GM19023 (cell line): ENCODE measurements at regions not wholly inside any gene's neighbourhood (a gene's known extent, or its start where the extent isn't known, plus 50 kb on each side); places are given as distances from the start of the nearest gene placed in this dataset.
"Not testable (repeated sequence)": the region's sequence is repeated elsewhere in the genome, so short reads cannot be mapped to it uniquely, and the experiment has no call there.

Experiments
- ATAC-seq: cut with Tn5 transposase; IDR thresholded peaks from one replicate; pipeline ENCODE4 v1.9.1; 2021; ENCODE audit warnings: mild to moderate bottlenecking, moderate library complexity; ENCODE audit not compliant: unreplicated experiment

DNA sequence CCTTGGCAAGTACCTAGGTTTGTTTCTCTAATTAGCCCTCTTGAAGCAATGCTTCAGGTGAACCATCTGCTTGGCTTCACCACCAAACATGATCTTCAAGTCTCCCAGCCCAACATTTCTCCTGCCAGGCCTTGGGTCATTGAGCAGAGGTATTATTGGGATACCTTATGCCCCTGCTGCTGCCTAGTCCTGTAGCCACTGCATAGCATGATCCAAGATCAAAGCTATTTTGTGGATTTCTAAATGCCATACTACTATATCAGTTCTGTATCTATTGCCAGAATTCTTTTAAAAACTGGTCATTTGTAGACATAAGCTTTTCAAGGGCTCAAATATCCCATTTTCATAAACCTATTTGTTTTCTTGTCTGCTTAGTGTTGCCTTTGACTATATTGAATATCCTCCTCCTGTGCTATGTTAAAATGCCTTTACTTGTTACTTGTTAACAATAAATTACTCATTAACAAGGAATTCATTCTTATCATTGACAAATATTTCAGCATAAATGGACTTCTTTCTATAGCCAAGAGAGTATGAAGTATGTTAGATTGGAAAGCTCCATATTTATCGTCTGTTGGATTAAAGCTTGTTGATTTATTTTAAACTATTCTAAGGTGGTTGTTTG, 204.5 kb upstream of the RBBP8 start:
- ATAC-seq: no peak

DNA sequence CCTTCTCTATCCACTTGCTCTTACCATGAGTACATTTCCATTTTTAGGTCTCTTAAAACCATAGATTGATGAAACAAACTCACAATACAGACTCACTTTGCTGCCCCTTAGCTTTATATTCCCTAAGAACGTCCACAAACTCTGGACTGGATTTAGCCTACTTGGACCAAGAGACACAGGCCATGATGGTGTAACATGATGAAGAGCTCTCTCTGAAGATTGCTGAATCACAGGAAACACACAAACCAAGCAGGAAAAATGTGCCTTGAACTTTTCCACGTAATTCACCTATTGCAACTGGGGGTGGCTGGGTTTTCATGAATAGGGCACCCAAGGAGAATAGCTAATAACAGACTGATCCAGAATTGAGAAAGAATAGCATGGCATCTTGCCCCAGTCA, 201.7 kb upstream of the RBBP8 start:
- no peak for ATAC-seq

DNA sequence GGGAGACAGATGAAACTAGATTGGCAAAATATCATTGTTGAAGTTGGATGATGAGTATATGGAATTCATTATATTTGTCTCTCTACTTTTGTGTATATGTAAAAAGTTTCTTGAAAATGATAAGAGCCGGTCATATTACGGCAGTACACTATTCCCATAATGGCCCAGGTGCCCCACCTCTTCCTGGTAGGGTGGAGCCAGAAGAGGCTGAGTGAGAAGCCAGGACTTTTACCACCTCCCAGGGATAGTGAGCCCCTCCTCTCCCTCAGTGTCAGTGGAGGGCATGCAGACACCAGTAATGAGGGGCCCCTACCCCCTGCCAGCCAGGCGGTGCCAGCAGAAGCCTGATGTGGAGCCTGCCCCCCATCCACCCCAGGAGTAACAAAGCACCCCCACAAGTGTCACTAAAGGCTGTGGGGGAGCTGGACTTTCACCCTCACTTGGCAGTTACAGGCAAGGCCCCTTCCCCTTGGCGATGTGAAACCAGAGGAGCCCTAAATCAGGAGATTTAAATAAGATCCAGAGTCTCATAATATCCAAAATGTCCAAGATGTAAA, 198.9 kb upstream of the RBBP8 start:
- ATAC-seq: no peak

DNA sequence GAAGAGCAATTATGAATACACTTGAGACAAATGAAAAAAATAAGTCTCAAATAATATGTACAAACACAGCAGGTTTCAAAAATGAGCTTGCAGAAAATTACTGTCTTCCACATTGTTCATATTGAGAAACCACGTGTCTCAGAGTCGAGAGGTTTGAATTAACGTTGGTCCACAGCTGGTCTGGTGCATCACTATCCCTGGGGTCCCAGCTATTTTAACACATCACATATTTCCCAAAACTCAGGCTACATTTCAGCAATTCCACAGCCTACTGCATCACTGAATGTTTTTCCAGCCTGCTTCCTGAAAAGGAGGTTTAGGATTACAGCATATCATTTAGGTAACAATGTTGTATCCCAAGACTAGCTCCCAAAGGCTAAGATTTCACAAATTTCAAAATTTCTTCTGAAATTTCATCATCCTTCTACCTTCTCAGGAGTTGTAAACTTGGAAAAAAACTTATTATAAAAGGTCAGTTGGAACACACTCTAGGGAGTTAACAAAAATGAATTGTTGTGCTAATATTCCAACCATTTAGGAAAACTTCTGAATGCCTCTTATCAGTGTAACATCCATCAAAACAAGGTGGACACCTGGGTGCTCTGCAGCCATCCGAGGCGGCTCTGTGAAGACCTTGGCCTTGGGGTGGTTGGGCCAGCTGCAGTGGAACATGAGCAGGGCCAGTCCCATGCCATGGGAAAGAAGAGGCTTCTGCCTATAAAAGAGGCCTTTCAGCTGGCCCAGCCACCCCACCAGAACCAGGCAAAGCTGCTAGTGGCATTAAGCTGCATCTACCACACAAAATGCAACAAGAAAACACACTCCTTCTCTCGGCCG, 198.1 kb upstream of the RBBP8 start:
- no peak for ATAC-seq

DNA sequence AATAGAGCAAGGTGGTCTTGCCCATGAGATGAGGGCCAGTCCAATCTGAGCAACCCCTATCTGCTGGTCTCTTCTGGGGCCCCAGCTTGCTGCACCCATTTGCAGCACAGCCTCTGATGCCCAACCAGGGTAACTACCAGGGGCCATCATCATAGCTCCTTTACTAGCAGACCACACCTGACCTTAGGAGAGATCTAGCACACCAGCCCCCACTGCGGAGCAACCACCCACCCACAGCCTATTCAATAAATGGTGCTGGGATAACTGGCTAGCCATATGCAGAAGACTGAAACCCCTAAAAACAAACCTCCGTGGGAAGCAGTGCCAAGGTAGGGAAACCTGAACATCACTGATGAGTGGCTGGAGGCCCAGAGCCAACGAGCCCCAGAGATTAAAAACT, 196.1 kb upstream of the RBBP8 start:
- ATAC-seq: no peak

DNA sequence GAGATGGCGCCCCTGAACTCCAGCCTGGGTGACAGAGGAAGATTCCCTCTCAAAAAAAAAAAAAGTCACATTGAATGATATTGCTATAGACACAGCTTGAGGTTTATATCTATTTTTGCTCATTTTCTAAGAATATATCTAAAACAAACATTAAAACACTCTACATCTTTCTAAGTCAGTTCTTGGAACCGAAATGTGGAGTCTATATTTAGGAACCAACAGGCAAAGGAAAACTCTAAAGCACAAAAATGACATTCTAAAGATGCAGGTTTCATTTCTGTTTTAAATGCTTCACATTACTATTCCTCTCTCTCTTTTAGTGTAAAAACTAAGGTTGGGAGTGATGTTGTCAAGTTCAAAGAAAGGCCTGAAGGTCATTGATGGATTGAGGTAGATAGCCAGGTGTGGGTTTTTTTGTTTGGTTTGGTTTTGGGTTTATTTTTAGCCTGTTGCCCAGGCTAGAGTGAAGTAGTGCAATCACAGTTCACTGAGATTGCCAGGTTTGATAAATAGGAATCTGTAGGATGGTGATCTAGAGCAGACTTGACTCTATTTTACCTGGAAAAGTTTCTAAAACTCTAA, 194.0 kb upstream of the RBBP8 start:
- no peak for ATAC-seq

DNA sequence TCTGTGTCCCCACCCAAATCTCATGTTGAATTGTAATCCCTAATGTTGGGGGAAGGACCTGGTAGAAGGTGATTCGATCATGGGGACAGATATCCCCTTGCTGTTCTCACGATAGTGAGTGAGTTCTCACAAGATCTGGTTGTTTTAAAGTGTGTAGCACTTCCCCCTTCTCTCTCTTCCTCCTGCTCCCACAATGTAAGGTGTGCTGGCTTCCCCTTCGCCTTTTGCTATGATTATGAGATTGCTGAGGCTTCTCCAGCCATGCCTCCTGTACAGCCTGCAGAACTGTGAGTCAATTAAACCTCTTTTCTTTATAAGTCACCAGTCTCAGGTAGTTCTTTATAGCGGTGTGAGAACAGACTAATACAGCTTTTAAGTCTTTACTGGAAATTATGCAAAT, 193.3 kb upstream of the RBBP8 start:
- ATAC-seq: no peak

DNA sequence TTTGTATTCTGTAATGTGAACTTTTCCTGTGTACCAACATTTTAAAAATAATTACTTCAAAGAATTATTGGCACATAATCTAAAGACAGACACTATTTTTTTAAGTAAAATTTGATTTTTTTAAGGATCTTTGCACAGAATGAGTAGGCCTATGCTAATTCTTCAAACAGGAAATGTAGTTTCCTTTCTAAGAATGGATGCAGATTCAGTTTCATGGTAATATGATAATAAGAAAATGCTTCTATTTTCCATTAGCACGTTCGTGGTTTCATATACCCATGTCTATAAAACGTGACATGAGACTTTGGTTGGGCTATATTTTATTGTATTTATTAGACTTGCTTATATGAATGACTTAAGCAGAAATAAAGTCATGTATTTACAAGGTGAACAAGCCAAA, 191.8 kb upstream of the RBBP8 start:
- ATAC-seq: no peak

DNA sequence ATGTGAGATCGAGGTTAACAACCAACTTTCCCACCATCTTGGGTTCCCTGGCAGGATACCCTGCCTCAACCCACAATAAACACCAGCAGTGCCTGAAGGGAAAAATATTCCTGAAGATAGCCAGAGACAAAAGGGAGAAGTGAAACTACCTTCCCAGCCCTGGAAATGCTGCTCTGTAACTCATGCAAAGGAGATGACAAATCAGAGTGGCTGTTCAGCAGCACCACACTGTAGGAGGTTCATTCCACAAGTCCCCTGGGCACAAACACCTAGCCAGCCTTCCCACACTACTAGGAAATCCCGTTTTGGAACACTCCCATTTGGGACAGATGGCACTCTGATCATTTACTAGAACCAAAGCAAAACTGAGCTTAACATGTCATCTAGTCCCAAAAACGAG, 190.7 kb upstream of the RBBP8 start:
- ATAC-seq: no peak

DNA sequence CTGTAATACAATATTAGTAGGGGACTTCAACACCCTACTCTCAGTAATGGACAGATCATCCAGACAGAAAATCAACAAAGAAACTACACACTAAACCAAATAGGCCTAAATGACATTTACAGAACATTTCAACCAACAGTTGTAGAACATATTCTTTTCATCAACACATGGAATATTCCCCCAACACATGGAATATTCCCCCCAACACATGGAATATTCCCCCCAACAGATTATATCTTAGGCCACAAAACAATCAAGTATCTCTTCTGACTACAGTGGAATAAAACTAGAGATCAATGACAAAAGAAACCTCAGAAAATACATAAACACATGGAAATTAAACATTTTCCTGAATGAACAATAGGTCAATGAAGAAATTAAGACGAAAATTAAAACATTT, 187.2 kb upstream of the RBBP8 start:
- no peak for ATAC-seq

DNA sequence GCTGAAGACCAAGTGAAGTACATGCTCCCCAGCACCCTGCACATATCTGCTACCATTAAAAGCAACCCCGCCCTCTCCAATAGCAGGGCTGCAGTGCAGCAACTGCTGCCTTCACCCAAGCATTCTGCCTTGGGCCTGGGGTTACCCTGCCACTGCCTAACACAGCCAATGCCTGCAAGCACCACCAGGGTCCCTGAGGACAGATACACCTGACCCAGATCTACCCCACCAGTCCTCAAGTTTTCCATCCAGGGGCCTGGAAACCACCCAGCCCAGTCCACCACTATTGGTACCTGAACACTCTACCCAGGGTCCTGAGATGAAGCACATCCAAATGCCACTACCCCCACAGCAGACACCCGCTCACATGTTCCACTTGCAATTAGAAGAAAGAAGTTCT, 181.1 kb upstream of the RBBP8 start:
- no peak for ATAC-seq

DNA sequence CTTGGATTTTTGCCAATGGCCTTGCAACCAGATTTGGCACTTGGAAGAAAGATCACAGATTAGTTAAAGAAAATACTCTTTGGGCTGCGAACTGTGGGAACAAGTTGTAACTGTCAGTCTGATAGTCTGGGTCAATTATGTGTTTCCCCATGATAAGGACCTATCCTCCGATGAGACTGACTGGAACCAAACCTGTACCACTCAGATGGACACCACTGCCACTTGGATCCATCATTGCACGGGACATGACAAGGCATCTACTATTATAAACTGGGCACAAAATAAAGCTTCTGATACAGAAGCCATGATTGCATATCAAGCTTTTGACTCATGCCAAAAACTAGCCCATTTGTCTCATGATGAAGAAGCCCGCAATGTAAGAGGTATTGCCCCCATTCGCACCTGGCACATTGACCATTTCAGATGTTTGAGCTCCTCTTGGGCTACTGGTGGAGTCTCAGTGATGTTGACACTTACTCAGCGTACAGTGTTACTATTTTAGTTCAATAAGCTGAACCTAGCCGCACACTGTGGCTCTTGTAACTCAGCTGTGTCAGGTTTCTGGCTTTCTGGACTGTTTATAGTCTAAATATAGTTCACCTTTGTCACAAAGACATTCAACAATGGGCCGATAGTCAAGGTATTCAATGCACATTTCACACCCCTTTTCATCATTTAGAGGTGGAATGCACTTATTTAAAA, 179.8 kb upstream of the RBBP8 start:
- no peak for ATAC-seq

DNA sequence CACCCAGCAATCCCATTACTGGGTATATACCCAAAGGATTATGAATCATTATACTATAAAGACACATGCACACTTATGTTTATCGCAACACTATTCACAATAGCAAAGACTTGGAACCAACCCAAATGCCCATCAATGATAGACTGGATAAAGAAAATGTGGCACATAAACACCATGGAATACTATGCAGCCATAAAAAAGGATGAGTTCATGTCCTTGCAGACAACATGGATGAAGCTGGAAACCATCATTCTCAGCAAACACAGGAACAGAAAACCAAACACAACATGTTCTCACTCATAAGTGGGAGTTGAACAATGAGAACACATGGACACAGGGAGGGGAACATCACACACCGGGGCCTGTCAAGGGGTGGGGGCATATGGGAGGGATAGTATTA, 169.1 kb upstream of the RBBP8 start:
- ATAC-seq: not testable (repeated sequence)

DNA sequence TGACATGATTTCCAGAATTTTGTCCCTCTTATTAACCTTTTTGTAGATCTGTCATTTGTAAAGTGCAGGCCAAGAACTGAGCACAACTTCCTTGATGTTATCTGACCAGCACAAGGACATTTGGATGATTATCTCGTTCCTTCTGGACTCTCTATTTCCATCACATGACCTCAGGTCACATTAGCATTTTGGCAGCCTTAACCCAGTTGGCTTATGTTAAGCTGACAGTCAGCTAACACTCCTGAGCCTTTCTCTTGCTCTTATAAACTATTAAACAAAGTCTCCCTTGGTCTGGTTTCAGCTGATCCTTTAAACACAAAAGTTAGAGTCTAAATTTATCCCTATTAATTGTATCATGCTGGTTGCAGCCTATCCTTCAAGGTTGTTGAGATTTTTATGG, 167.2 kb upstream of the RBBP8 start:
- ATAC-seq: no peak

DNA sequence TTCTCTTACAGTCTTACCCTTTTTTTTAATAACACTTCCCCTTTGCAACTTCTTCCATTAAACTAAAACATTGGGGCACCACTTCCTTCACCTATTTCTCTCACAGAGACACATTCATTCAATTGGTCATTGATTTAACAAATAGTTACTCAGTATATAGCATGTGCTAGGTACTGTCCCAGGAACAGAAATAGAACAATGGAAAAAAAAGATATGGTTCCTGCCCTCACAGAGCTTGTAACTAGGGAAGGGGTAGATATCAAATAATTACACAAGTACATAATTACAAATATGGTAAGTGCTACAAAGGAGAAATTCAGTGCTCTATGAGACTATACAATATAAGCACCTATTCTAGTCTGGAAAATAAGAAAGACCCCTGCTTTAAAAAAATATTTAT, 165.5 kb upstream of the RBBP8 start:
- no peak for ATAC-seq

DNA sequence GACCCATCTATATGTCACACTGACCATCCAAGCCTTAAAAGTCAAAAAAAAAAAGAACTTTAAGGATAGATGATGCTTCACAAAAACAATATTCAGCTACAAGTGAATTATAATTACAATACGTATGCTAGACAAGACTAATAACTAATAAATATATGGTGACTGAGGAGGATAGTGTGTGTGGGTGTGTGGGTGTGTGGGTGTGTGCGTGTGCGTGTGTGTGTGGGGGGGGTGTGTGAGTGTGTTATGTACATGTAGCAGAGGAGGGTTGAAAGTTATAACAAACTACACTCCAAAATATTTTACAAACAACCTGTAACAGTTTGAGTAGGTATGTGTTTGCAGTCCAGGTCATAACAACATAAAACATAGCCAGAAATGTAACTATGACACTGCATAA, 159.2 kb upstream of the RBBP8 start:
- no peak for ATAC-seq

DNA sequence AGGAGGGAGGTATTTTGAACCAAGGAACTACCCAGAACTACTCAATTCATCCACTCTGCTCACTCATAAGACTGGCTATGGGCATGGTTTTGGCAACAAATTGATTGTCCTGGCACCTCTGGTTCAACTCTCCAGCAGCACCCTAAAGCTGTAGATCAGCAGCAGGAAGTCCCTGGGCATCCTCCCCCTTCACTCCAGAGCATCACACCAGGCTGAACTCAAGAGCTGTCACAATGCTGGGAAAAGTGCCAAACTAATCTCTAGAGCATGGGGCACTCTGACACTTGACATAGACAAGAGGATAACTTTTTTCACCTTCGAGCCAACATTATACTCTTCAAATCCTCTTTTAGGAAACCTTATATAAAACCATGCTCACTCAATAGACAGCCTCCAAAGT, 154.1 kb upstream of the RBBP8 start:
- no peak for ATAC-seq

DNA sequence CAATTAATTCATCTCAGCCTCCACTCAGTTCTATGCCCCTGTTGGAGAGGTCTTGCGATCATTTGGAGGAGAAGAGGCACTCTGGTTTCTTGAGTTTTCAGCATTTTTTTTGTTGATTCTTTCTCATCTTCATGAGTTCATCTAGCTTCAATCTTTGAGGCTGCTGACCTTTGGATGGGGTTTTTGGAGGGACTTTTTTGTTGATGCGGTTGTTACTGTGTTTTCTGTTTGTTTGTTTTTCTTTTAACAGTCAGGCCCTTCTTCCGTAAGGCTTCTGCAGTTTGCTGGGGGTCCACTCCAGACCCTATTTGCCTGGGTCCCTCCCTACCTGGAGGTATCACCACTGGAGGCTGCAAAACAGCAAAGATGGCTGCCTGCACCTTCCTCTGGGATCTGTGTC, 149.9 kb upstream of the RBBP8 start:
- ATAC-seq: no peak

DNA sequence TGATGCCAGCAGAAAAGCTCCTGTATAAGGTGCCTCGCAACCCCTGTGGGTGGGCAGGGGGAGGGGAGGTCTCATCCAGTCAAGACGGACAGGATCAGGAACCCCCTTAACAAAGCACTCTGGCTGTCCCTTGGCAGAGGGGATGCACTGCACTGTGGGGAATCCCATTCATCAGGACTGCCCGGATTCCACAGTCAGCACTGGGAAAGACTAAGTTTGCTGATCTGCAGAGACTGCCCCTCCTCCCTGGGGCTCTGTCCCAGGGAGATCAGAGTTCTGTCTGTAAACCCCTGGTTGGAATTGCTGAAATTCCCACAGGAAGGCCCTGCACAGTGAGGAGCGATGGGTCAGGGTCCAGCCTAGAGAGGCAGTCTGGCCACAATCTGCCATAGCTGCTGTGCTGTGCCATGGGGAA, 149.5 kb upstream of the RBBP8 start:
- ATAC-seq: no peak

DNA sequence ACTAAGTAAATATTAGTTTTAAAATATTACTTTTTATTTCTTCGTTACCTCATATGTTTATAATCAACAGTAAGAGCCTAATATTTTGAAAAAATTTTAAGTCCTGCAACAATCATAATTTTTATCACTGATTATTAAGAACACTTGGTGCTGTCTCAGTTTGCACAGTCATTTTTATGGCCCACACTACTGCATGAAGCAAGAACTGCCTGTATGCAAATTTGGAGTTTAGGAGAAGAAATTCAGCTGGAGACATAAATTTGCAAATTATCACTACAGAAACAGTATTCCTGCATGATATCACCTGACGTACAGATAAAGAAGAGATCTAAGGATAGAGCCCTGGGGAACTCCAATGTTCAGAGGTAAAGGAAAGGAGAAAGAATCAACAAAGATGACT, 144.1 kb upstream of the RBBP8 start:
- no peak for ATAC-seq

DNA sequence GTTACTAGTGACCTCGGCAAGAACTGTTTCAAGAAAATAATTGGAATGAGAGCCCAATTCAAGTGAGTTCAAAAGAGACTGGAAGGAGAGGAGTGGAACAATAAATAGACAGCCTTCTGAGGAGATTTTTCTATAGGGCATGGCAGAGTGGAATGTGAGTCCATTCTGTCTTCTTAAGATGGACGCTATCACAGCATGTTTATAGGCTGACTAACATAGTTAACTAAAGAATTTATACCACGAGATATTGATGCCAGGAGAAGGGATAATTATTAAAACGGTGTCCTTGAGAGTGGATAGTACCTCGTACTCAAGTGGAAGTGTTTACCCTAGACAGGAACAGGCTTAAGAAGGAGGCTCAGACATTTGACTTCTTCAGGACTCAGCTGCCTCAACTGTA, 143.5 kb upstream of the RBBP8 start:
- ATAC-seq: no peak
